GM10248 (cell line): ENCODE measurements at regions not wholly inside any gene's neighbourhood (a gene's known extent, or its start where the extent isn't known, plus 50 kb on each side); places are given as distances from the start of the nearest gene placed in this dataset.

ENCODE experiments used
- CTCF ChIA-PET: fragments of 300-600 bp; sonication (Branson Sonifier 250); formaldehyde crosslinking; extraction: SDS; loops from one replicate; lab custom pipeline; 2021; ENCODE audit warnings: antibody characterized with exemption; lab: Yijun Ruan, JAX
- POLR2A ChIA-PET: fragments of 350-650 bp; sonication (Branson Sonifier 250); formaldehyde crosslinking; extraction: SDS; loops from one replicate; lab custom pipeline; 2020; ENCODE audit warnings: antibody characterized with exemption; lab: Yijun Ruan, JAX
- DNase-seq: peaks from one replicate; pipeline ENCODE4 v3.0.0; 2012; ENCODE audit errors: extremely low spot score
- CTCF ChIP-seq: IDR thresholded peaks from 2 replicates; pipeline ENCODE4 v1.5.1; 2012; ENCODE audit warnings: mild to moderate bottlenecking, low read depth; ENCODE audit errors: extremely low read depth, missing control alignments, control extremely low read depth

DNA sequence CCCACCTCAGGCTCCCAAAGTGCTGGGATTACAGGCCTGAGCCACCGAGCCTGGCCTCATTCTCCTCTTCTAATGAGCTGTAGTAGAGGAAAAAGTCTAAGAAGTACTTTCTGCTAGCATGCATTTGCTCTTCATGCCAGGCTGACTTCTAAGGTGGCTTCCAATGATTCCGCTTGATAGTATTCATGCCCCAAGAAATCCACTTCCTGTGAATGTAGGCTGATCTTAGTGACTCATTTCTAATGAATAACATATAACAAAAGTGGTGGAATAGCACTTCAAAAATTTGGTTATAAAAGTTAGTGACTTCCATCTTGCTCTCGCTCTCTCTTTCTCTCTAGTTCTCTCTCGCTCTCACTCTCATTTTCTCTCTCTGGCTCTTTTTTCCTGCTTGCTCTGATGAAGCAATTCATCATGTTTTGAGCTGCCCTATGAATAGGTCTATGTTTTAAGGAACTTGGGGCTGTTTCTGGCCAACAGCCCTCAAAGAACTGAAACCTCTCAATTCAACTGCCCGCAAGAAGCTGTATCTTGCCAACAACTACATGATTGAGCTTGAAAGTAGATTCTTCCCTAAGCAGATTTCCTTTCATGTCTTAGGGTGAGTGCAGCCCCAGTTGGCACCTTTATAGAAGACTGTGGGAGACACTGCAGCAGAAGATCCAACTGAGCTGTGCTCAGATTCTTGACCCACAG is 282.9 kb downstream of the RMST start:
- ChIA-PET CTCF (interaction anchor here (1.1 kb wide), 1 partner anchor 10 kb away, joined by 3 read pairs; no protein-coding TSS in a partner anchor), POLR2A (no interaction called here)
- DNase-seq, result no peak
- no peak for TF ChIP-seq CTCF

DNA sequence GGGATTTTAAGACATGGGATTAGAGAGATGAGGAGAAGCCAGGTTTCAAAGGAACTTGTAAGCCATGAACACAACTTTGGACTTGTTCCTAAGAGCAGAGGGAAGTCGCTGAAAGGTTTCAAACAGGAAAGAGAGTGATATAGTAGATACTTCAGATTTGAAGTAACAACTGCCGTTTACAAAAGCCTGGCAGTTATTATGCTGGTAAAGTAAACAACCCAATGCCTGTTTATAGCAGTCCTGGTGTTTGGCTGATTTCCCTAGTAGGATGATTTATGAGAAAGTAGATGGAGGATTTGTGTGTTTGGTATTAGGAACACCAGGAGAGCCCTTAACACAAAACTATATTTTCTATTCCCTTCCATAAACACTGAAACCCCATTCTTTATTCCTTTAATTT is 285.7 kb downstream of the RMST start:
- TF ChIP-seq CTCF, result no peak
- ChIA-PET POLR2A (no interaction called here), CTCF (interaction anchor here (1.1 kb wide), 1 partner anchor 12 kb away, joined by 3 read pairs; no protein-coding TSS in a partner anchor)
- DNase-seq, result no peak

GRCh38 chr12:97751704-97752103 is 289.1 kb downstream of the RMST start:
- no peak for TF ChIP-seq CTCF
- DNase-seq, result no peak
- CTCF ChIA-PET, result no interaction called here
- POLR2A ChIA-PET, result no interaction called here

DNA sequence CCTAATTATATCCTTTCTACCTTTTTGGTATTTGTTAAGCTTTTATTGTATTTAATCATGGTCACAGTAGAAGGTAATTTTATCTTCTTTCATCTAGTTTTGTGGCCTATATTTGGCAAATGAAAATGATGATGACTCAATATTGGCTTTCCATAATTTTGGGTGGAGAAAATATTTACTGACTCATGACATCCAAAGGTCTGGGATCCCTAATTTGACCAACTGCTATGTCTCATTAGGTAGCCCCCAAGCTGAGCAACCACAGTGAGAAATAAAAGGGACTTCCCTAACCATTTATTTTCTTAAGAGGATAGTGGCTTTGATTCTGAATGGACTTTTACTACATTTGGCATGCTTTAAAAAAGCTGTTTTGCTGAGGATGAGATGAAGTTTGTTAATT is 289.5 kb downstream of the RMST start:
- DNase-seq, result no peak
- no peak for TF ChIP-seq CTCF
- ChIA-PET POLR2A (no interaction called here), CTCF (no interaction called here)

- POLR2A ChIA-PET, result no interaction called here
- TF ChIP-seq CTCF, result no peak
- CTCF ChIA-PET, result no interaction called here
- DNase-seq, result no peak
These were observed 290.7 kb downstream of the RMST start for GRCh38 chr12:97753332-97753731.

DNA sequence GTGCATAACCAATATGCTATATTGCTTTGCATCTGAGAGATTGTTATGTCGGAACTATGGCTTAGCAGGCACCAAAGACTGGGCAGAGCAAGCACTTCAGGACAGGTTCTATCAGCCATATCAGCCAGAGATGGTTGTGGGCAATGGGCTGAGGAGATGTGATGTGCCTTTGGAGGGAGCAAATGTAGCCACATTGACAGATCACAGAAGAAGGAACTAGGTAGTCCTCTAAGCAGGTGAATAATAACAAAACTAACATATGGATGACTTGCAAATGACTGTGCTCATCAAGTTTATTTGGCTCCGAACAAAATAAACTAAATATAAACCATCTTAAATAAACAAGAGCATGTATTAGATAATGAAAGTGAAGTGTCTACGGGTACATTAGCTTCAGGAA is 291.7 kb downstream of the RMST start:
- peak; percentile 10 for DNase-seq
- TF ChIP-seq CTCF, result no peak
- ChIA-PET POLR2A (no interaction called here), CTCF (no interaction called here)
